Neural cell (in vitro differentiated cells): ENCODE measurements at regions not wholly inside any gene's neighbourhood (a gene's known extent, or its start where the extent isn't known, plus 50 kb on each side); places are given as distances from the start of the nearest gene placed in this dataset.

ENCODE experiments used
- H2AFZ ChIP-seq: fragments of 200-600, 300-800 bp; sonication (generic), shearing (Covaris generic); 2 replicates; pipeline ENCODE4 v1.6.0; 2014; ENCODE audit warnings: low read depth, mild to moderate bottlenecking, antibody characterized with exemption, low read length, moderate library complexity
- H3F3A ChIP-seq: fragments of 200-600 bp; shearing (Covaris generic); 2 replicates; pipeline ENCODE4 v1.6.1; 2016; ENCODE audit warnings: mild to moderate bottlenecking, moderate library complexity, mixed read lengths, antibody characterized with exemption, low read length; ENCODE audit not compliant: insufficient read depth, poor library complexity, severe bottlenecking
- H3K27ac ChIP-seq: fragments of 200-600, 300-800 bp; sonication (generic), shearing (Covaris generic); 2 replicates; pipeline ENCODE4 v1.5.1; 2014; ENCODE audit warnings: mild to moderate bottlenecking, low read length, moderate library complexity
- H3K27me3 ChIP-seq: fragments of 300-800, 200-600 bp; sonication (generic), shearing (Covaris generic); 2 replicates; pipeline ENCODE4 v1.6.0; 2014; ENCODE audit warnings: mild to moderate bottlenecking, low read depth, low read length, moderate library complexity; ENCODE audit not compliant: insufficient read depth
- H3K36me3 ChIP-seq: fragments of 300-800, 200-600 bp; sonication (generic), shearing (Covaris generic); 2 replicates; pipeline ENCODE4 v1.5.1; 2014; ENCODE audit warnings: mild to moderate bottlenecking, antibody characterized with exemption, low read length, moderate library complexity; ENCODE audit not compliant: insufficient read depth
- H3K4me2 ChIP-seq: fragments of 300-800, 200-600 bp; sonication (generic), shearing (Covaris generic); 2 replicates; pipeline ENCODE4 v1.6.0; 2014; ENCODE audit warnings: mild to moderate bottlenecking, low read length
- H3K4me3 ChIP-seq: fragments of 300-800, 200-600 bp; sonication (generic), shearing (Covaris generic); 2 replicates; pipeline ENCODE4 v1.5.1; 2014; ENCODE audit warnings: mild to moderate bottlenecking, low read length, moderate library complexity
- H3K79me2 ChIP-seq: fragments of 200-600 bp; shearing (Covaris generic); replicated peaks from 2 replicates; pipeline ENCODE4 v1.6.0; 2014; ENCODE audit warnings: mild to moderate bottlenecking, low read length, moderate library complexity; ENCODE audit not compliant: insufficient read depth
- H3K9ac ChIP-seq: fragments of 300-800, 200-600 bp; sonication (generic), shearing (Covaris generic); 2 replicates; pipeline ENCODE4 v1.6.1; 2016; ENCODE audit warnings: mild to moderate bottlenecking, low read length, mixed read lengths
- H3K9me2 ChIP-seq: fragments of 200-600 bp; shearing (Covaris generic); 2 replicates; pipeline ENCODE4 v1.6.1; 2016; ENCODE audit warnings: mild to moderate bottlenecking, low read length, mixed read lengths; ENCODE audit not compliant: insufficient read depth
- H3K9me3 ChIP-seq: fragments of 200-600, 300-800 bp; sonication (generic), shearing (Covaris generic); 2 replicates; pipeline ENCODE4 v1.6.1; 2016; ENCODE audit warnings: mild to moderate bottlenecking, mixed run types, low read length, moderate library complexity, mixed read lengths
- H4K20me1 ChIP-seq: fragments of 200-600 bp; shearing (Covaris generic); 2 replicates; pipeline ENCODE4 v1.6.1; 2016; ENCODE audit warnings: mild to moderate bottlenecking, mixed run types; ENCODE audit not compliant: insufficient read depth
- EP300 ChIP-seq: fragments of 450-650 bp; conservative IDR thresholded peaks from 2 replicates; pipeline ENCODE4 v1.6.1; 2014; ENCODE audit warnings: antibody characterized with exemption, mild to moderate bottlenecking, moderate library complexity; ENCODE audit not compliant: poor library complexity, severe bottlenecking
- EZH2 ChIP-seq: fragments of 200-600, 300-800 bp; shearing (Covaris generic), sonication (generic); IDR thresholded peaks from 2 replicates; pipeline ENCODE4 v1.6.1; 2014; ENCODE audit warnings: antibody characterized with exemption, low read length, borderline replicate concordance, mild to moderate bottlenecking; ENCODE audit not compliant: insufficient read depth, poor library complexity, severe bottlenecking
- MXI1 ChIP-seq: fragments of 450-650 bp; conservative IDR thresholded peaks from 2 replicates; pipeline ENCODE4 v1.6.1; 2014; ENCODE audit warnings: antibody characterized with exemption, mild to moderate bottlenecking; ENCODE audit not compliant: poor library complexity, severe bottlenecking
- POLR2AphosphoS5 ChIP-seq: IDR thresholded peaks from 2 replicates; pipeline ENCODE4 v1.6.1; 2012
- RAD21 ChIP-seq: fragments of 450-650 bp; conservative IDR thresholded peaks from 2 replicates; pipeline ENCODE4 v1.6.1; 2014; ENCODE audit warnings: antibody characterized with exemption, mild to moderate bottlenecking, moderate library complexity
- SMC3 ChIP-seq: fragments of 450-650 bp; conservative IDR thresholded peaks from 2 replicates; pipeline ENCODE4 v1.6.1; 2014; ENCODE audit warnings: antibody characterized with exemption, mild to moderate bottlenecking, moderate library complexity; ENCODE audit not compliant: poor library complexity
- TAF1 ChIP-seq: IDR thresholded peaks from 2 replicates; pipeline ENCODE4 v1.6.1; 2012; ENCODE audit warnings: low read depth
- TF ChIP-seq, protein P1 (sequence below): IDR thresholded peaks from 2 replicates; pipeline ENCODE4 v1.6.1; 2012; ENCODE audit warnings: borderline replicate concordance
- TF ChIP-seq, protein P2 (sequence below): fragments of 450-650 bp; IDR thresholded peaks from 2 replicates; pipeline ENCODE4 v1.5.1; 2014; ENCODE audit warnings: antibody characterized with exemption, mild to moderate bottlenecking, moderate library complexity; ENCODE audit not compliant: poor library complexity, severe bottlenecking

DNA sequence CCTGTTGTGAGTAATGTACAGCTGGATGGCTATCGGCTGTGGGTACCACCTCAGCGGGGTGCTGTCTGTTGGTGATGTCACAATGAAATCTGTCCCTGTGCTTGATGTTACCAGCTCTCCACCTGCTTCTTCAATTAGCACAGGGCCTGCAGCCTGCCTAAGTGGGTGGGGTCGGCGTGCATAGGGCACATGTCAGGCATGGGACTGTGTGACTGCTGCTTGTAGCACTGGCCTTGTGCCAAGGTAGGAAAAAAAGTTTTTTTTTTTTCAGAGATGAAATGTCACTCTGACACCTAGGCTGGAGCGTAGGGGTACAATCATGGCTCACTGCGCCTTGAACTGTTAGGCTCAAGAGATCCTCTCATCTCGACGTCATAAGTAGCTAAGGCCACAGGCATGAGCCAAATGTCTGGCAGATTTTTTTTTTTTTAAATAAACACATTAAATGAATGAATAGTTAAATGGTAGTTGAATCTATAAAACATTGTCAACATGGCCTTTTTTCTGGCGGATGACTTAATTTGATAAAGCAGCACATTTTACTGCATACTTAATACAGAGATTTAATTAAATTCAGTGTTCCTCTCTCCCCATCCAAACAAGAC lies 222.5 kb downstream of the NXNL2 start:
- Histone ChIP-seq H3F3A (no peaks in the 10 kb centered on the region), H2AFZ (no peak overlapping the region), H3K4me2 (no peak overlapping the region), H3K9ac (no peak overlapping the region), H3K36me3 (no peaks in the 10 kb centered on the region), H3K4me3 (no peak overlapping the region), H3K9me3 (no peaks in the 10 kb centered on the region), H3K79me2 (no peaks in the 10 kb centered on the region), H3K27me3 (no peaks in the 10 kb centered on the region), H3K9me2 (no peaks in the 10 kb centered on the region), H3K27ac (no peak overlapping the region), H4K20me1 (no peaks in the 10 kb centered on the region)
- TF ChIP-seq, protein P1, sequence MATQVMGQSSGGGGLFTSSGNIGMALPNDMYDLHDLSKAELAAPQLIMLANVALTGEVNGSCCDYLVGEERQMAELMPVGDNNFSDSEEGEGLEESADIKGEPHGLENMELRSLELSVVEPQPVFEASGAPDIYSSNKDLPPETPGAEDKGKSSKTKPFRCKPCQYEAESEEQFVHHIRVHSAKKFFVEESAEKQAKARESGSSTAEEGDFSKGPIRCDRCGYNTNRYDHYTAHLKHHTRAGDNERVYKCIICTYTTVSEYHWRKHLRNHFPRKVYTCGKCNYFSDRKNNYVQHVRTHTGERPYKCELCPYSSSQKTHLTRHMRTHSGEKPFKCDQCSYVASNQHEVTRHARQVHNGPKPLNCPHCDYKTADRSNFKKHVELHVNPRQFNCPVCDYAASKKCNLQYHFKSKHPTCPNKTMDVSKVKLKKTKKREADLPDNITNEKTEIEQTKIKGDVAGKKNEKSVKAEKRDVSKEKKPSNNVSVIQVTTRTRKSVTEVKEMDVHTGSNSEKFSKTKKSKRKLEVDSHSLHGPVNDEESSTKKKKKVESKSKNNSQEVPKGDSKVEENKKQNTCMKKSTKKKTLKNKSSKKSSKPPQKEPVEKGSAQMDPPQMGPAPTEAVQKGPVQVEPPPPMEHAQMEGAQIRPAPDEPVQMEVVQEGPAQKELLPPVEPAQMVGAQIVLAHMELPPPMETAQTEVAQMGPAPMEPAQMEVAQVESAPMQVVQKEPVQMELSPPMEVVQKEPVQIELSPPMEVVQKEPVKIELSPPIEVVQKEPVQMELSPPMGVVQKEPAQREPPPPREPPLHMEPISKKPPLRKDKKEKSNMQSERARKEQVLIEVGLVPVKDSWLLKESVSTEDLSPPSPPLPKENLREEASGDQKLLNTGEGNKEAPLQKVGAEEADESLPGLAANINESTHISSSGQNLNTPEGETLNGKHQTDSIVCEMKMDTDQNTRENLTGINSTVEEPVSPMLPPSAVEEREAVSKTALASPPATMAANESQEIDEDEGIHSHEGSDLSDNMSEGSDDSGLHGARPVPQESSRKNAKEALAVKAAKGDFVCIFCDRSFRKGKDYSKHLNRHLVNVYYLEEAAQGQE = no peak
- TF ChIP-seq, protein P2, sequence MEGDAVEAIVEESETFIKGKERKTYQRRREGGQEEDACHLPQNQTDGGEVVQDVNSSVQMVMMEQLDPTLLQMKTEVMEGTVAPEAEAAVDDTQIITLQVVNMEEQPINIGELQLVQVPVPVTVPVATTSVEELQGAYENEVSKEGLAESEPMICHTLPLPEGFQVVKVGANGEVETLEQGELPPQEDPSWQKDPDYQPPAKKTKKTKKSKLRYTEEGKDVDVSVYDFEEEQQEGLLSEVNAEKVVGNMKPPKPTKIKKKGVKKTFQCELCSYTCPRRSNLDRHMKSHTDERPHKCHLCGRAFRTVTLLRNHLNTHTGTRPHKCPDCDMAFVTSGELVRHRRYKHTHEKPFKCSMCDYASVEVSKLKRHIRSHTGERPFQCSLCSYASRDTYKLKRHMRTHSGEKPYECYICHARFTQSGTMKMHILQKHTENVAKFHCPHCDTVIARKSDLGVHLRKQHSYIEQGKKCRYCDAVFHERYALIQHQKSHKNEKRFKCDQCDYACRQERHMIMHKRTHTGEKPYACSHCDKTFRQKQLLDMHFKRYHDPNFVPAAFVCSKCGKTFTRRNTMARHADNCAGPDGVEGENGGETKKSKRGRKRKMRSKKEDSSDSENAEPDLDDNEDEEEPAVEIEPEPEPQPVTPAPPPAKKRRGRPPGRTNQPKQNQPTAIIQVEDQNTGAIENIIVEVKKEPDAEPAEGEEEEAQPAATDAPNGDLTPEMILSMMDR = no peak
- TF ChIP-seq EZH2 = no peak

DNA sequence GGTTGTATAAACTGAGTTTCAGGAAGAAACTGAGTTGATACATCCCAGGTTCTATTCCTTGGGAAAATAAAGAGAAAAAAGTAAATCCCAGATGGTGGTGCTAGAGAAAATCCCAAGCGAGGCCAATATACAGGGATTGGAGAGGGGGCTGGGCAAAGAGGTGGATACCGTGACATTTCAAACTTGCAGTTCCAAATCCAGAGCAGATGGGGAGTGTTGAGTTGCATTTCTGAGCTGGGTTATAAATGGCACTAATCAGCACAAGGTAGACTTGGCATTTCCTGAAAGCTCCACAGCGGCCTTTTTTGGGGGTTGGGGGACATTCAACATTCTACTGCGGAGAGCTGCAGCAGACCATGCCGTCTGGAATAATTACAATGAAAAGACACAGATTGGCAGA lies 224.4 kb downstream of the NXNL2 start:
- no peak overlapping the region for H2AFZ ChIP-seq
- H3K79me2 ChIP-seq = no peaks in the 10 kb centered on the region
- no peaks in the 10 kb centered on the region for H3K36me3 ChIP-seq
- no peaks in the 10 kb centered on the region for H3K9me3 ChIP-seq
- H3K9ac ChIP-seq = no peak overlapping the region
- H3K9me2 ChIP-seq = no peaks in the 10 kb centered on the region
- H3K4me3 ChIP-seq = no peak overlapping the region
- H3K27ac ChIP-seq = no peak overlapping the region
- H3K27me3 ChIP-seq = no peaks in the 10 kb centered on the region
- no peaks in the 10 kb centered on the region for H4K20me1 ChIP-seq
- no peak for TF ChIP-seq MXI1
- TF ChIP-seq EZH2 = no peak
- TF ChIP-seq, protein P2 = no peak
- no peak for TF ChIP-seq EP300
- TF ChIP-seq POLR2AphosphoS5 = no peak
- no peak for TF ChIP-seq TAF1
- no peak for TF ChIP-seq SMC3
- TF ChIP-seq RAD21 = no peak
- TF ChIP-seq, protein P1 = no peak
- H3K4me2 ChIP-seq = no peak overlapping the region
- no peaks in the 10 kb centered on the region for H3F3A ChIP-seq
